Colon (tissue), 2 donors: ENCODE measurements at regions not wholly inside any gene's neighbourhood (a gene's known extent, or its start where the extent isn't known, plus 50 kb on each side); places are given as distances from the start of the nearest gene placed in this dataset.

Source experiments
- FAIRE-seq: peaks from 2 replicates; lab custom pipeline; 2012; peaks lifted over from hg19 to GRCh38; lab: Jason Lieb, UNC
- donor health status: control.
- donor health status: control.

DNA sequence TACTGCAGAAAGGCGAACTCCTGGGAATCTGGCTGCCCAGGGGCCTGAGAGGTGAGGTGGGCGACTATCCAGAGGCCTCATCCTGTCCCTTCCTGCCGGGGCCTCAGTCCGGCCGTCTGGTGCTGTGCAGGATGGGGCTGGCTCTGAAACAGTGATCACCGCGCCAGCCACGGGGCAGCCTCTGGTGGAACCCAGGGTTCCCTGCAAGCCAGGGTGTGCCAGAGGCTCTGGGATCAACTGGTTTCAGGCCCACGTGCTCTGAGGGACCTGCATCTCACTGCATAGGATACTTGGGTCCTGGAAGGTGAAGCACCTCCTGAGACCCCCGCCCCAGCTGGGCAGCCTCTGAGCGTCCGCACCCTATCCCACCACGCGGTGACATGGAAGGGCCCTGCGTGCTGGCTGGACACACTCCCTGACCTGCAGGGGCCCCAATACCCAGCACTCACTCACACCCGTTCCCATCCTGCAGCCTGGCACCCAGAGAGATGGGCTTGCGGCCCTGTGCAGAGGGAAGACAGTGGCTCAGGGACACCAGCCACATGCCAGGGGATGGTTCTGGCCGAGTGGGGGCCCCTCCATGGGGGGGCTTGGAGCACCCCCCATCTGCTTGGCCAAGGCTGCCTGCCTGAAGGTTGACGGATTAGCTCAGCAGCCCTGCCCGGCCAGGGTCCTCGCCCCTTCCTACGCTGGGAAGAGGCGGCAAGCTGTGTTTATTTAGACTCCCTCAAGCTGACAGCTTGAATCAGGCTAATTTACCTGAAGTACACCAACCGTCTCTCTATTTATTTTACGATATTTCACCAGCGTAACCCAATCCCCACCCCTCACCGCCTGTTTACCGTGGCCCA is 64.3 kb upstream of the TTC34 start:
- no peak for FAIRE-seq

DNA sequence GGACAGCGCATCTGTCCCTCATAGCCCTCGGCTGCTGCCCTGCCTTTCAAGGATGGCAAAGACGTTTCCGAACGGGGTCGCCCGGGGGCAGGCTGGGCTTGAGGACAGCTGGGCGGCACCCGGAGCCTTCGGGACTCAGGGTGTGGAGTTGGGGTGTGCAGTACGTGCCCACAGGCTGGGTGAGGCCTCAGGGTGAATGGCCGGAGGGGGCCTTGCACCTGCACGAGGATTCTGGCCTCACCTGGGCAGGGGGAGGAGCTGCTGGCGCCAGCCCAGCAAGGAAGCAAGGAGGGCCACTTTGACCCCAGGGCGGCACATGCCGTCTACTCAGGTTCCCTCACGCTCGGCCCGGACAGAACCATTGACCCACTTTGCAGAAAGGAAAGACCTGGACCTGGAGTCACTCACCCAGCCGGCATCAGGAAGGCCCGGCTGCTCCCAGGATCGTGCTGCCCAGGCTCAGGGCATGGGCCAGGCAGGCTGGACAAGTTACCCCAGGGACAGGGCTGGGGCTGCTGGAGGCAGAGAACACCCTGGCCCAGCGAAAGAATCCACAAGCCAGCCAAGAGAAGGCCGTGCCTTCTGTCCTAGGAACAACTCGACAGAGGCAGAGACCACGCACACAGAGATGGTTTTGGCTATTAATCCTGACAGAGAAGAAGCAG is 65.1 kb upstream of the TTC34 start:
- FAIRE-seq, result no peak

DNA sequence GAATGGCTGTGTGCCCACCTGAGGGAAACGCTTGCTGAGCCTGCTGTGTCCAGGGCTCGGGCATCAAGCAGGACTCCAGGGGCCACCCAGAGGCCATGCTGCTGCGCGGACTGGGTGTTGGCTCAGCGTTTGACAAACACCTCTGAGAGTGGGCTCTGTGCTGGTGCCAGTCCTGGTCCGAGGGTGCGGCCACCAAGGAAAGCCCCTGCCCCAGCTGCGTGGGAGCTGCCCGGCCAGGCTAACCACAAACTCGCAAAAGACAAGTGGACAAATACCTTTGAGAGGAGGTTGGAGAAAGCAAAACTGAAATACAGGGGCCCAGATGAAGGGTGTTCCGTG is 65.6 kb upstream of the TTC34 start:
- no peak for FAIRE-seq

DNA sequence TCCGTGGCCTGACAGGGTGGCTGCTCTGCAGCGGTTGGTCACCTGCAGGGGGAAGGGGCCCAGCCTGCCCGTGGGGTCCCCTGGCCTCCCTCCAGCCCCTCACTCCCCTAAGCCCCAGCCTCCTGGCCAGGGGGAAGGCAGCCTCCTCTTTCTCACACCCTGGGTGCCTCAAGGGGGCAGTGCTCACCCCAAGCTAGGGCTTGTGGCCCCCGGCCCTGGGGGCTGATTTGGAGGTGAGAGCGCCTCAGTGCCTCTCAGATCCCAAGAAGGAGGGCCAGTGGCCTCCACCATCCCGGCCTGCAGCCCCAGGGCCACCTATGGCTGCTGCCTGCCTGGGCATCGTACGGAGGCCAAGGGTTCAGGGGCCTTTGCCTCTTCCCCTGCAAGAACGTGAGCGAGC is 66.4 kb upstream of the TTC34 start:
- no peak for FAIRE-seq

DNA sequence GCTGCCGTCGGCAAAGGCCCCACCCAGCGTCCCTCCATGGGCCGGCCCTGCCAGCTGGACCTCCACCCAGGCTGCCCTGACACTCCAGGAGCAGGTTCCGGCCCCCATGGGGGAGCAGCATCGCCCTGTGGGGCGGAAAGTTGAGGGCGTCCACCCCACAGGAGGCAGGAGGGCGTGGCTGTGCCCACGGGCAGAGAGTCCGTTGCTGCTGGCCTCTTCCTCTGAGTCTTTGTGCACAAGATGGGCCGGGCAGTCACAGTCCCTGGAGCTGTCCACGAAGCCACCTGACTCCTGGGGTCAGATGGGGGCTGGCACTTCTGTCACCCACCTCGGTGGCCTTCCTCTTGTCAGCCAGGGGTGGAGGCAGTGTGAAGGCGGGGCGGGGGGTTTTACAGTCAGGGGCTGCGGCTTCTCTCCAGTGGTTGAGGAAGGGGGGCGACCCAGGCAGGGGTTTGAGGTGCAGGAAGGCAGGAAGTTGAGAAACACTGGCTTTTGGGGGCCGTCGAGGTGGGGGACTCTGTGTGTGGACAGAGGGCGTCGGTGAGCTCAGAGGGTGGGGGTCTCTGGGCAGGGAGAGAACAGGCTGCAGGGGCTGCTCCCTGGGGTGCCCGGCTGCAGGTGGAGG is 67.2 kb upstream of the TTC34 start:
- FAIRE-seq, result no peak

DNA sequence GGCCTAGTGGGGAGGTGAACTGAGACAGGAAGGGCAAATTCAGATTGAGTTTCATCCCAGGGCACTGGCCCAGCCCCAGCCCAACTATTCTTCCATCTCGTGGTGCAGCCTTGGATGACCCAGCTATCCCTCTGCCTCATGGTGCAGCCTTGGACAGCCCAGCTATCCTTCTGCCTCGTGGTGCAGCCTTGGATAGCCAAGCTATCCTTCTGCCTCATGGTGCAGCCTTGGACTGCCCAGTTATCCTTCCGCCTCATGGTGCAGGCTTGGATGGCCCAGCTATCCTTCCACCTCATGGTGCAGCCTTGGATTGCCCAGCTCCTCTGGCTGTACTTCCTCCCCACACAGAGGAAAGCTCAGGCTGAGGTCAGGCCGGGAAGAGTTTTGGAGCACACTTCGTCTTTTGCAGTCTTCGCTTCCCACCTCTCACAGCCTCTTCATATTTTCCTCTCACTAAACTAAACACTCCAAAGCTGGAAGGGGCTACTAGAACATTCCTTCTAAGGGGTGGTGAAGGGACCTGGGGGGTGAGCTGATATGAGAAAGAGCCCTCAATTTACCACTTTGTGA is 69.8 kb upstream of the TTC34 start:
- no peak for FAIRE-seq

DNA sequence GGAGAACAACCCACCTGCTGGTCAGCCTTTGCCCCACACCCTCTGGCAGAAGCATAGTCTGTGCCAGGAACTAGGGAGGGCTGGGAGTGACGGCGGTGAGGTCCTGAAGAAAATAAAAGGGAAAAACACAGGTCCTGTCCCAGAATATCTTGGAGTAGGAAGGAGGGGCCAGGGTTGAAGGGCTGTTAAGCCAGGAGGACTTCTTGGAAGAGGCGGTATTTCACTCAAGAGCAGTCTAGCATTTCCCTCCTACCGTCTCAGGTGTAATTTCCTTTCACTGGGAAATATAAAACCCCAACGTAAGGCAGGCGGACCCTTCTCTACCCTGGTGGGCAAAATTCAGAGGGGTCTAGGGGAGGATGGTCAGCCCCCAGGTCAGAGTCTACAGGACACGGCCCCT is 72.7 kb upstream of the TTC34 start:
- FAIRE-seq, result no peak

DNA sequence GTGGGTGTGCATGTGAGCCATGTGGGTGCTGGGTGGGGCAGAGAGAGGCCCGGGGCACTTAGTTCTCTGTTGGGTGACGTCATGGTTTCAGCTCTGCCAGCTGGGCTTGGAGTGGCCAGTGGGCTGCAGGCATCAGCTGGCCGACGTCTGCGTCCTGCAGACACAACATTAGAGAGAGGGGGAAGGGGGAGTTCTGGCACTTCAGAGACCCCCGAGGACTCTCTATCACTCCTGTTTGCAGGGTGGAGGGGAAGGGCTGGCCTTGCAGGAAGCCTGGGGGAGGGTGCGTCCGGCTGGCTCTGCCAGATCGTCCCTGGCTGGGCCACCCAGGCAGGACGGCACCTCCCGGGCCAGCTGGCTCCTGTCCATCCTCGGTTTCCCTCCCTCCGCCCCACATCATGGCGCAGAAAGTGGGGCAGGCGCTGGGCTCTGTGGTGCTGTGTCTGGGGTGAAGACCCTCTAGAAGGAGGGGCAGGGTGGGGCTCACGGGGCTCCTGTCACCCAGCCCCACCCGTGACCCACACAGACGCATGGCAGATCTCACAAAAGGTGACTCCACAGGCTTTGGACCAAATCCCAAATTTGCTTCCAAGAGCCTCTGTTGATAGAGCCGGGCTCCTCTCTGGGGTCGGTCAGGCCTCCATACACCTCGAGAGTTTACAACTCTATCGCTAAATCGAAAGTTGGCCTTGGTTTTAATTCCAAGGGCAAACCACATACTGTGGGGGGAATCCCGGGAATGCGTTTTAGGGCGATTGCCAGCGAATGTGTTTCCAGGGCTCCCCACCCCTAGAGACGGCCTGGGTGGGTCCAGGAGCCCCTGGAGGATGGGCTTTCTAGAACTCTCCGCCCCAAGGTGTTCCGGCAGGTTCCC is 73.4 kb upstream of the TTC34 start:
- FAIRE-seq, result no peak

DNA sequence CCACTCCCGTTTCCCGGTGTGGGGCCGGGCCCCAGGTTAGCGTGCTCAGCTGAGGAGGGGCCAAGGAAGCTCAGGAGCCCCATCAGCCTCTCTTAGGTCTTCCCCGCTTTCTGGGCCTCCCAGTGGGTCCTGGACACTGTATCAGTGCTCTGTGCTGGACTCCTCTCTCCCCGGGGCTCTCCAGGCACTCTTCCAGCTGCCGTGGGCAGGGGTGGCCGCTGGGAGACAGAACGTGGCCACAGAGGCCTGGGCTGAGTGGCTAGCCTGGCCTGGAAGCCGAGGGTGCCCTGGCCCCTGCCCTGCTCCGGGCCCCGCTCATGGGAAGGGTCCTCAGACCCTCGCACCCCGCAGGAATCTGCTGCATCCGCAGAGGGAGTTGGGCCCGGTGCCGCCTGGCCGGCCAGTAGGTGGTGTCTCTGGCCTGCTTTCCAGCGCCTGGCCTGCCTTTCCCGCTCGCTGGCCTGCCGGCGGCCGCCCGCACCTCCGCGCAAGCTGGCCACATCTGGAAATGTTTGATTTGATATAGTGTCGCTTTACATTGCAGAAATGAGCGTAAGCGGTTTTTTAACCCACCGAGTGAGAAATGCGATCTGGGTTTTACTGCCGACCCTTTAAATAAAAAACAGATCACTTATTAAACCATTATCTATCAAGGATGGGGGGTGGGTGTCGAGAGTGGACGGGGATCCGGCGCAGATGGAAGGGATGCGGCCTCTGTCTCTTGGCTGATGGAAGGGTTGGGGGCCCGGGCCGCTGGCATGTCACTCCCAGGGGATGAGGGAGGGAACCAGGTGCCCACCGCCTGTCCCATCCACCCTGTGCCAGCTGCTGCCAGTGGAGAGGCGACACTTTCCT is 74.4 kb upstream of the TTC34 start:
- FAIRE-seq, result no peak

DNA sequence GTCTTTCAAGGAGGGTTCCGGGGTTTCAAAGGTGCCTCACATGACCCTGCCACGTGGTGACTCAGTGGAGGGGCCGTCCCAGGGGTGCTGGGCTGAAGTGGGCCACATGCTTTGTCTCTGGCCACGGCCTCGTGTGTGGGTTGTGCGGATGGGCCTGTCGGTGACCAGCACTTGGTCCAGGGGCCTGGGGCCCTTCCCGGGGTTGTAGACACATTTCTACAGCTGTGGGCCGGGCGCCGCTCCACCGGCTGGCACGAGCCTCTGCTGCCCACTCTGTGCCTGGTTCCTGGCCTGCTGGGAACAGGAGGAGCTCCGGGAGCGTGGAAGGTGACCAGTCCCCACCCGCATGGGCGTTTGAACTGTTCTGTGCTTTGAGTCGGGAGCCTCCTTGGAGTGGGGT is 75.4 kb upstream of the TTC34 start:
- no peak for FAIRE-seq

DNA sequence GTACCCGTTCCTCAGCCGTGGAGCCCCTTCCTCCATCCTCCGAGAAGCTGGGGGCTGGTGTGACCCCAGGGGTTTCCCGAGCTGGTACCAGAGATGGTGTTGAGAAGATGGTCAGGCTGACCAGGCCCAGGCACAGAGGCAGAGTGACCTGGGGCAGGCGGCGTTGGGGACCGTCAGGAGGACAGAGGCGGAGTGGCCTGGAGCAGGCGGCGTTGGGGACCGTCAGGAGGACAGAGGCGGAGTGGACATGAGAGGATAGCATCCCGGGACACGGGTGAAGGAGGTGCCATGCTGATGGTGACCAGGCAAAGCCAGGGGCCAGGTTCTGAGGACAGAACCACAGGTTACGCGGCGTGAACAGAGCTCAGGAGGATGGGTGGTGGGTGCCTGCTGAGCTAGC is 75.9 kb upstream of the TTC34 start:
- FAIRE-seq, result no peak

DNA sequence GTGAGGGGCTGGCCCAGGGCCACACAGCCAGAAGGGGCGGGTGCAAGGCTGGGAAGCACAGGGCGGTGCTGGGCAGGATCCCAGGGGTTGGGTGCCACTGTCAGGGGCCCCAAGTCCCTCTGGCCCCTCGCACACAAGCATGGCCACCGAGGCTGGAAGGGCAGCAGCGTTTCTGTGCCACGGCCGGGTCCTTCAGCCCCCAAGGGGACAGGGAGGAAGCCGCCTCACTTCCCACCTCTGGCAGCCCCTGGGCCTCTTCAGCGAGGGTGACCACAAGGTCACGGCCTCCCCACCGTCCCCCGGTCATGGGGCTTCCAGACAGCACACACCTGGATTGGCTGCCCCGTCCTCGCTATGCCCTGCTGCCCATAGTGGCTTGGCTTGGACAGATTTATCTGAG is 77.1 kb upstream of the TTC34 start:
- FAIRE-seq, result no peak

DNA sequence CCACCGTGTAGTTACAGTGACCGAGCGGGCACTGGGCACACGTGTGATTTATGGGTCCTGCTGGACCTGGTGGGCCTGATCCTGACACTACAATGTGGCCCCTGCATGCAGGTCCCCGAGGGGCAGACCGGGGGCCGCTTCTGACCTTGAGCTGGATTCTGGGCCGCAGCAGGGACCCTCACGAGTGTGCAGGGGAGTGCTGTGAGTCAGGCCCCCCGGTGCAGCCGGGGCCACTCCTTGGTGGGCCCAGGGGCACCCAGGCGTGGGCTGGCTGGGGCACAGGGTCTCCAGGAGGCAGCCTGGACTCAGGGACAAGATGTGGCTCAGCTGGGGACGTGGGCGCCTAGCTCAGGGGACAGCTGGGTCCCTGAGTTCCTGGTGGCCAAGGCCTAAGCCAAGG is 77.5 kb upstream of the TTC34 start:
- no peak for FAIRE-seq

DNA sequence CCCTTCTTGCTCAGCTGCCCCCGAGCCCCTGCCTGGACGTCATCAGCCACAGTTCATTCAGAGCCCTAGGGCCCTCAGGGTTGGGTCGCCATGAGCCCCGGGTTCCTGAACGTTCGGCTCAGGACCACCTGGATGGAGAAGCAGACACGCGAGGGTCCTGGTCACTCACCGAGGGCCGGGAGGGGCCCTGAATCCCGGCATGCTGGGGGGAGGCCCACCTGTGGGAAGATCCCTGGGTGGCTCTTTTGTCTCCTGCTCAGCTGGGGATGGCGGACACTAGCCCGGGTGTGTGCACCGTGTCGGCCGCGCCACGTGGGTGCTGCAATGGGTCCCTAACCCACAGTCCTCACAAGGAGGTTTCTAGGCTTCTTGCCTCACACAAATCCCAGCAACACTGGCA is 78.1 kb upstream of the TTC34 start:
- no peak for FAIRE-seq

DNA sequence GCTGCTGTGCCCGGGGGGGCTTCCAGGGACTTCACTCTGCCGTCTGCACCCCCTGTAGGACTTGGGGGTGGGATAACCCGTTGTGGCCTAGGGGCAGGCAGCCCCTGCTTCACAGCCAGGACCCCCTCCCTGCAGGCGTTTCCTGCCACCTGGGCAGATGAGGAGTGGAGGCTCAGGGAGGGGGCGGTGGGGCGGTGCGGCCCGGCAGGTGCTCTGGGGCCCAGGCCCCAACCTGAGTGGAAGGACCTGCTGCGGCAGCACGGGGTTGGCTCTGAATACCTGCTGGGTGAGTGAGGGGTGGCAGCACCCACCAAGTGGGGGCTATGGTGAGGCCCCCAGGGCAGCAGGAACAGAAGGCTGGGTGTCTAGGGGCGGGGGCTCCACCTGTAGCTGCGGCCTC is 78.6 kb upstream of the TTC34 start:
- no peak for FAIRE-seq

DNA sequence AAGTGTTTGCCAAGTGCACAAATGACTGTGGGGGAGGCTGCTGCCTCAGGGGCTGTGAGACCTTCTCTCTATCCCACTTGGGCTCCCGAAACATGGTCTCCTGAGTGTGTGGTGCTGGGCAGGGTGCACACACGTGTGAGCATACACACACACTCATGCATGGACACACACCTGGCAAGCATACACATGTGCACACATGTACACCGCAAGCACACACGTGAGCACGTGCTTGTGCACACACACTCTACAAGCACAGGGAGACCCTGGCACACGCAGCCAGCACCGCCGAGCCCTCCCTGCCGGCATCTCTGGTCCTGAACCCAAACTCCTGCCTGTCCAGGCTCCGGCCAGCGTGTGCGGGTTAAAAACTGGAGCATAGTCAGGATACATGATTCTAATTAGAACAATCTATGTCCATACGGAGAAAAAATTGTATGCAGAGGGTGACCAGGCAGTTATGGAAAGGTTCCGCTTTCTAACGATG is 79.4 kb upstream of the TTC34 start:
- no peak for FAIRE-seq

DNA sequence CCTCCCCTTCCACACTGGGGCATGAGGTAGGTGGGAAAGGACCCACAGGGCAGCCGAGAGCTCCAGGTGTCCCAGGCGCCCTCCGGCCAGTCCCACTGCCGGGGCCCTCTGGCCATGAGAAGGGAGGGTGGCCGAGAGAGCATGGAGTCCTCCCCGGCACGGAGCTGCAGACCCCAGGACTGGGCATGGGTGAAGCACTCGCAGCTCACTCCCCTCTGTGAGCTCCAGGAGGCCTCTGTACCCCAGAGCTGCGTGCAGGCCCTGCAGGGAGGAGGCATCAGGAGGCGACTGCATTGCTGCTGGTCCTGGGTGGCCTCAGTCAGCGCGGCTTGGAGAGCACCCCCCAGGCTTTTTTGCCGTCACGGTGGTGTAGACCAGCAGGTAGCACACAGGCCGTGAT is 80.1 kb upstream of the TTC34 start:
- FAIRE-seq, result no peak

DNA sequence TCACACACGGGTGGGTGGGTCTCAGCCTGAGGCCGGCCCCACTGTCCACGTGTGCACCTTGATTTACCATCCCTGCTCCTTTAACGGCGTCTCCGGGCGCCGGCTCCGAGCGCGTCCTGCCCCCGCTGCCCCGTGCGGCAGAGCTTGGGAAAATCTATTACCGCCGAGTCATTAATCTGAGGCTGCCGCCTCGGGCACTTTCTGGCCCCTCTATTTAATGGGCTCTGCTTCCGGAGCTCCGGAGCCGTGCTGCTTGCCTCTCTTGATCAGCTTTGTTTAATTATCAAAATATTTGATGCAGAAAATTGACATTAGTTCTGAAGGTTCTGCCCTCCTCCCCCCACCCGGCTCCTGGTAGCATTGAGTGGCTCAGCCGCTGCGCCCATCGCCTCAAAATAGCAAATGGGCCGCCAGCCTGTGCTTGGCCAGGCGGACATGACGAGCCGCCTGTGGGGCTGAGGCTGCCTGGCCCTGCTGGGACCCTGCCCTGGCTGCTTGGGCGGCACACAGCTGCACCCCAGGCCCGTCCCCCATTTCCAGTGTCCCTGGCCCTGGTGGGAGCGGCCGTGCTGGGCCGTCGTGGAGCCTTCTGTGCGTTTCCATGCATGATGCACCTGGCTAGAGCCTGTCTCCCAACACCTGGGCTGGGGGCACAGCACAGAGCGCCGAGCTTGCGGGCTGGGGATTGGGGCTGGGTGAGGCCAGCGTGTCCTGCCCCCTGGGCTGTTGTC is 81.6 kb upstream of the TTC34 start:
- no peak for FAIRE-seq

DNA sequence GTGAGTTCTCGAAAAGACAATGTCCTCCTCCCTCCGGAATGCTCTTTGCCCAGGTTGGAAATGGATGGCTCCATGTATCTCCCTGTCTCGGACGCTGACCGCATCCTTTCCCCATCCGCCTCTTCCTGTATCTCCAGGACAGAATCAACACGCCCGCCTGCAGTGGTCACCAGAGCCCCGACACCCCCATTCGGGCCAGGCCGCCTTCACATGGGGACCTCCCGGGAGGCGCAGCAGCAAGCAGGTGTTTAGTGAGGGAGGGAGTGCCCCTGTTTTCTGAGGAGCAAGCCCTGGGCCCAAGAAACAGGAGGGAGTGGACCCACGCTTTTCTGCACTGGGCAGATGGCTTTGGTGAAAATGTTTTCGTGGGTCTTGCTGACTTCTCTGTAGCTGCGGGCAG is 83.5 kb upstream of the TTC34 start:
- FAIRE-seq, result no peak

DNA sequence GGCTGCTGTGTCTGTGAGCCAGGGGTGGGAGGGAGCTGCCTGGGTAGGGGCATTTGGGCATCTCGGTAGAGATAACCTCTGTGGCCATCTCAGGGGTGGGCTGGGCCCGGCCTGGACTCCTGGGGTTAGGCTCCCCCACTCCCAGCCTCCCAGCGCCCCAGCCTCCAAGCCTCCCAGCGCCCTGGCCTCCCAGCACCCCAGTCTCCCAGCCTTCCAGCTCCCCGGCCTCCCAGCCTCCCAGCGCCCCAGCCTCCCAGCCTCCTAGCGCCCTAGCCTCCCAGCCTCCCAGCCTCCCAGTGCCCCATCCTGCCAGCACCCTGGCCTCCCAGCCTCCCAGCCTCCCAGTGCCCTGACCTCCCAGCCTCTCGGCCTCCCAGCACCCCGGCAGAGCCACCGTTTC is 85.1 kb upstream of the TTC34 start:
- no peak for FAIRE-seq
